PC-9 (cell line): ENCODE measurements at regions not wholly inside any gene's neighbourhood (a gene's known extent, or its start where the extent isn't known, plus 50 kb on each side); places are given as distances from the start of the nearest gene placed in this dataset.

Experiments used
- BruUV-seq: library from RNA; stranded (reverse); fragments of 400-500 nt; replicated peaks from 2 replicates; lab custom pipeline; 2021; lab: Mats Ljungman, UMichigan
- CTCF ChIA-PET: fragments of 300-600 bp; sonication (Branson Sonifier 250); formaldehyde crosslinking; loops from one replicate; lab custom pipeline; 2022; ENCODE audit warnings: antibody characterized with exemption; lab: Charles Lee
- POLR2A ChIA-PET: fragments of 300-600 bp; sonication (Branson Sonifier 250); formaldehyde crosslinking; loops from one replicate; lab custom pipeline; 2022; ENCODE audit warnings: antibody characterized with exemption; ENCODE audit not compliant: unreplicated experiment; lab: Charles Lee
- DNase-seq, 2 experiments: peaks; one replicate each; pipeline versions ENCODE4 v3.0.0 to v3.0.0-alpha.2; 2015 to 2022; ENCODE audit warnings: mixed read lengths in 1 of 2
- H2AFZ ChIP-seq: fragments of 200-600 bp; sonication (generic); 2 replicates; pipeline ENCODE4 v1.8.1; 2017; ENCODE audit warnings: antibody characterized with exemption
- H3F3A ChIP-seq: fragments of 200-600 bp; sonication (generic); 2 replicates; pipeline ENCODE4 v1.8.1; 2017; ENCODE audit warnings: antibody characterized with exemption, mild to moderate bottlenecking, low read depth; ENCODE audit not compliant: insufficient read depth
- H3K27ac ChIP-seq: fragments of 200-600 bp; sonication (generic); 2 replicates; pipeline ENCODE4 v1.6.1; 2016; ENCODE audit warnings: mixed run types
- H3K27me3 ChIP-seq: fragments of 200-600 bp; sonication (generic); 2 replicates; pipeline ENCODE4 v1.6.1; 2016; ENCODE audit warnings: low read depth, mixed run types; ENCODE audit not compliant: insufficient read depth
- H3K36me3 ChIP-seq: fragments of 200-600 bp; sonication (generic); 2 replicates; pipeline ENCODE4 v1.6.1; 2016; ENCODE audit warnings: low read depth, mixed run types
- H3K4me1 ChIP-seq: fragments of 200-600 bp; sonication (generic); replicated peaks from 2 replicates; pipeline ENCODE4 v1.6.1; 2016; ENCODE audit warnings: mixed run types; ENCODE audit not compliant: insufficient read depth
- H3K4me2 ChIP-seq: fragments of 200-600 bp; sonication (generic); 2 replicates; pipeline ENCODE4 v1.6.1; 2017; ENCODE audit warnings: mixed run types
- H3K4me3 ChIP-seq: fragments of 200-600 bp; sonication (generic); 2 replicates; pipeline ENCODE4 v1.6.1; 2016; ENCODE audit warnings: mixed run types
- H3K79me2 ChIP-seq: fragments of 200-600 bp; sonication (generic); 2 replicates; pipeline ENCODE4 v1.6.1; 2017; ENCODE audit warnings: low read depth, mixed run types
- H3K9me2 ChIP-seq: fragments of 200-600 bp; sonication (generic); 2 replicates; pipeline ENCODE4 v1.8.1; 2017; ENCODE audit warnings: mild to moderate bottlenecking; ENCODE audit not compliant: insufficient read depth
- H3K9me3 ChIP-seq: fragments of 200-600 bp; sonication (generic); 2 replicates; pipeline ENCODE4 v1.8.1; 2016; ENCODE audit warnings: low read depth; ENCODE audit not compliant: insufficient read depth
- H4K20me1 ChIP-seq: fragments of 200-600 bp; sonication (generic); 2 replicates; pipeline ENCODE4 v1.8.1; 2017; ENCODE audit not compliant: insufficient read depth
- CTCF ChIP-seq: fragments of 200-600 bp; sonication (generic); conservative IDR thresholded peaks from 2 replicates; pipeline ENCODE4 v1.6.1; 2017; ENCODE audit warnings: mixed run types, antibody characterized with exemption, mild to moderate bottlenecking, moderate library complexity
- EZH2 ChIP-seq: fragments of 200-600 bp; sonication (generic); IDR thresholded peaks from 2 replicates; pipeline ENCODE4 v1.8.0; 2017; ENCODE audit warnings: antibody characterized with exemption, low read depth
- intact Hi-C: fragments of 100-400 bp; cut with micrococcal nuclease; formaldehyde crosslinking; loops from one replicate; pipeline ENCODE4 v1.10.0; 2022; ENCODE audit not compliant: unreplicated experiment

GRCh38 chr10:123470336-123470921 is 195.7 kb upstream of the GPR26 start:
- Histone ChIP-seq H4K20me1 (no peaks in the 10 kb centered on the region), H2AFZ (no peak overlapping the region), H3K9me3 (no peaks in the 10 kb centered on the region), H3K4me2 (no peak overlapping the region), H3K27ac (no peak overlapping the region), H3K79me2 (no peaks in the 10 kb centered on the region), H3K36me3 (no peaks in the 10 kb centered on the region), H3K4me3 (no peak overlapping the region), H3F3A (no peaks in the 10 kb centered on the region), H3K4me1 (no peaks in the 10 kb centered on the region), H3K9me2 (no peaks in the 10 kb centered on the region), H3K27me3 (peaks cover 50% of the 10 kb centered on the region)
- no peak for DNase-seq
- no TSS peak for BruUV-seq
- TF ChIP-seq EZH2 (no peak), CTCF (no peak)
- ChIA-PET CTCF (no interaction called here), POLR2A (no interaction called here)
- intact Hi-C loops, result no loop called here

DNA sequence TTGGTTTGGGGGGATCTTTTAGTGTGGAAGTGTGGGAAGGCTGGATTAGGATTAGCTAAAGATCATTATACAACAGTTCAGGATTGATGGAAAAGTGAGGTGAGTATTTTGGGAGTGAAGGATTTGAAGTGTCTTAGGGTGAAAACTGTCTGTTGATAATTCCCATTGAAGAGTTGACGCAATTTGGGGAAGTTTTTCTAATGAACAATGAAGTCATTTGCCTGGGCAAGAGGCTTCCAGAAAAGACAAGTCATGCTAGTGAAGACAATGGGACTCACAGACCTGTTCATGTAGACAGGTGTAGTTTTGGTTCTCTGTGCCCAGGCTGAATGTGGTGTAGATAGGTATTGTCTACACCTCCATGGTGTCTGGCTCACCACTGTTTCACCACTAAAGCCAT is 194.3 kb upstream of the GPR26 start:
- no TSS peak for BruUV-seq
- CTCF ChIA-PET, result no interaction called here
- H4K20me1 ChIP-seq, result no peaks in the 10 kb centered on the region

DNA sequence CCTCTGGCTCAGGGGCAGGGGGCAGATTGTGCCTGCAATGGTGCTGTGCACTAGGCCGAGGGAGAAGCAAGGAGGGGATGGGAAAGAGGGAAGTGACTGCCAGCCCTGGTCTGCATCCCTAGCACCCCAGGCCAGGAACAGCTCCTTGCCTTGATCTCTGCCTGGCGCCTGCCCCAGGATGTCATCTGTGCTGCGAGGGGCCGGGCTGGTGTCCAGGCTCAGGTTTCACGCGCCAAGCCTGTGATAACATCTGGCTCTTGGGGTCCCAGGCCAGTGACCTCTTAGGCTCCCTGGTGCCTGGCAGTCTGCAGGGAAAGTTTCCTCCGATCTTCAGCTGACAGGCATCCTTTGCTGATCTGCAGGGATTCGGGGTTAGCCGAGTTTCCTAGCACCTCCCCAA is 193.5 kb upstream of the GPR26 start:
- no TSS peak for BruUV-seq
- H3K4me1 ChIP-seq, result no peaks in the 10 kb centered on the region
- no peak overlapping the region for H3K4me3 ChIP-seq
- no peaks in the 10 kb centered on the region for H3F3A ChIP-seq
- no peak for TF ChIP-seq EZH2
- no peak for TF ChIP-seq CTCF
- no peaks in the 10 kb centered on the region for H4K20me1 ChIP-seq
- peaks cover 39% of the 10 kb centered on the region for H3K27me3 ChIP-seq
- DNase-seq, result no peak
- H3K27ac ChIP-seq, result no peak overlapping the region
- H3K4me2 ChIP-seq, result no peak overlapping the region
- CTCF ChIA-PET, result no interaction called here
- H3K79me2 ChIP-seq, result no peaks in the 10 kb centered on the region
- POLR2A ChIA-PET, result no interaction called here
- no peaks in the 10 kb centered on the region for H3K9me2 ChIP-seq
- intact Hi-C loops, result no loop called here
- H2AFZ ChIP-seq, result no peak overlapping the region
- no peaks in the 10 kb centered on the region for H3K9me3 ChIP-seq
- no peaks in the 10 kb centered on the region for H3K36me3 ChIP-seq

More for the DNA sequence above, 194.3 kb upstream of the GPR26 start:
- Histone ChIP-seq H3K36me3 (no peaks in the 10 kb centered on the region), H3K4me1 (no peaks in the 10 kb centered on the region), H2AFZ (no peak overlapping the region), H3K27ac (no peak overlapping the region), H3K9me3 (no peaks in the 10 kb centered on the region), H3F3A (no peaks in the 10 kb centered on the region), H3K9me2 (no peaks in the 10 kb centered on the region), H3K27me3 (peaks cover 45% of the 10 kb centered on the region), H3K79me2 (no peaks in the 10 kb centered on the region), H3K4me2 (no peak overlapping the region), H3K4me3 (no peak overlapping the region)
- TF ChIP-seq CTCF (no peak), EZH2 (no peak)
- DNase-seq, result no peak
- POLR2A ChIA-PET, result no interaction called here
- intact Hi-C loops, result no loop called here
